HL-60/S4 treated with phorbol 12-myristate 13-acetate at 8.2 ng/mL for 4 days and 3 days (cell line): ENCODE measurements at regions not wholly inside any gene's neighbourhood (a gene's known extent, or its start where the extent isn't known, plus 50 kb on each side); places are given as distances from the start of the nearest gene placed in this dataset.

ENCODE experiments used
- in situ Hi-C: fragments of 300-500 bp; cut with MboI; formaldehyde crosslinking; loops from 2 replicates; pipeline ENCODE4 v1.15.0; 2022; ENCODE audit warnings: low sequenced_read_pairs

GRCh38 chr7:113487925-113488731 is 369.8 kb upstream of the SMIM30 start:
- in situ Hi-C loops, result no loop called here

- in situ Hi-C loops, result no loop called here
These were observed 368.2 kb upstream of the SMIM30 start for GRCh38 chr7:113486548-113486947.

DNA sequence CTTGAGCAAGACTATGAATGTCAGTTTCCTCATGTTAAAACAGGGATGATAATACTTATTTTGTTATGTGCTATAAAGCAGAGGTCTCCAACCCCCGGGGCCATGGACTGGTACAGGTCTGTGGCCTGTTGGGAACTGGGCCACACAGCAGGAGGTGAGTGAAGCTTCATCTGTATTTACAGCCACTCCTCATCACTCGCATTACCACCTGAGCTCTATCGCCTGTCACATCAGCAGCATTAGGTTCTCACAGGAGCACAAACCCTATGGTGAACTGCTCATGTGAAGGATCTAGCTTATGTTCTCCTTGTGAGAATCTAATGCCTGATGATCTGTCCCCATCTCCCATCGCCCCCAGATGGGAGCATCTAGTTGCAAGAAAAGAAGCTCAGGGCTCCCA is 365.3 kb upstream of the SMIM30 start:
- in situ Hi-C loops, result no loop called here

DNA sequence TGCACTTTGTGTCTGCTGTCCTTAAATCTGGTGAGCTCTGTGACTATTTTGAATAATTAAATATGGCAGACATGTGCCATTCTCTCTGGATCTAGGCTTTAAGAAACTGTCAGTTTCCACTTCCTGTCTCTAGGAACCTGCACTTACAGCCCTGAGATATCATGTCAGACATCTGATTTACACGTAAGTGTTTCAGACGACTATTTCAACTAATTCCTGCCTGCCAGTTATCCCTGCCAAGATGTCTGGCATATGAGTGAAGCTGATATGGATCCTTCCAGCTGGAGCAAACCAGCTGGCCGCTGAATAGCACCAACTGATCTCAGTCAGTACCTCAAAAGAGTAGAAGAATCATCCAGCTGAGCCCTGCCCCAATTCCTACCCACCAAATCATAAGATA is 362.2 kb upstream of the SMIM30 start:
- in situ Hi-C loops, result no loop called here

- in situ Hi-C loops, result no loop called here
These were observed 345.9 kb upstream of the SMIM30 start for GRCh38 chr7:113464096-113464855.

DNA sequence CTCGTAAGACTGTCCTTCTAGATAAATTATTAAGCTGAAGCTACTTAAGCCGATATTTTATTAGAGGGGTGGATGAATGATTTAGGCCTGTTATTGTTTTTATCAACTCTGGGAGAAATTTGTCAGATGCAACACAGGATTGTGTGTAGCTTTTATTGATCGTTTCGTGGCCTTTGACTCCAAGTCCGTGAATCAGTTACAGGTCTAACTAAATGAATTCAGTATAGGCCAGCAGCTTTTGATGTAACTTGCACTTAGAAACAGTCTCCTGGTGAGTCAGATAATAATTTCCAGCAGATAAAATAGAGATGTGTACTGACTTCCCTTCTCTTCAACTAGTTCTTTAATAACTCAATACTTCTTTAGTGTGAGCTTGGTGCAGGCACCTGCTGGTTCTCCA is 341.7 kb upstream of the SMIM30 start:
- in situ Hi-C loops, result no loop called here

GRCh38 chr7:113456533-113456932 is 338.2 kb upstream of the SMIM30 start:
- in situ Hi-C loops, result no loop called here

- in situ Hi-C loops, result no loop called here
These were observed 336.3 kb upstream of the SMIM30 start for GRCh38 chr7:113454597-113455169.

- in situ Hi-C loops, result no loop called here
These were observed 333.9 kb upstream of the SMIM30 start for GRCh38 chr7:113452245-113452644.

DNA sequence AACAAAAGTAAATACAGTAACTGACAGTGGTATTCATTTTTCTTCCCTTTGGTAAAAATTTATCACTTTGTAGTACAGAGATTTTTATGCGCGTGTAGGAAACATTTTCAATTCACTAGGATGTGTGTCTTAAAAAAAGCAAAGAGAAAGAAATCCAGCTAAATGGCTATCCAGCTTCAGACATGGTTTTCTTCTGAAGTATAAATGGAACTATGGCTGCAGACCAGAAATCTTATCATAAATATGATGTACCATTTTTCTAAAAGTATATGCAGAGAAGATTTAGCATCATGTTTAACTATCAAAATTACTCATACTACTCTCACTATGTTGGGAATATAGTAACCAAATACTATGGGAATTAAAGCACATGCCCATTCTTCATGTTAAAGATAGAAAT is 328.4 kb upstream of the SMIM30 start:
- in situ Hi-C loops, result no loop called here

GRCh38 chr7:113446391-113446790 is 328.0 kb upstream of the SMIM30 start:
- in situ Hi-C loops, result no loop called here

- in situ Hi-C loops, result no loop called here
These were observed 325.9 kb upstream of the SMIM30 start for GRCh38 chr7:113444261-113444660.

GRCh38 chr7:113440173-113440572 is 321.8 kb upstream of the SMIM30 start:
- in situ Hi-C loops, result no loop called here

GRCh38 chr7:113431406-113431805 is 313.1 kb upstream of the SMIM30 start:
- in situ Hi-C loops, result no loop called here

DNA sequence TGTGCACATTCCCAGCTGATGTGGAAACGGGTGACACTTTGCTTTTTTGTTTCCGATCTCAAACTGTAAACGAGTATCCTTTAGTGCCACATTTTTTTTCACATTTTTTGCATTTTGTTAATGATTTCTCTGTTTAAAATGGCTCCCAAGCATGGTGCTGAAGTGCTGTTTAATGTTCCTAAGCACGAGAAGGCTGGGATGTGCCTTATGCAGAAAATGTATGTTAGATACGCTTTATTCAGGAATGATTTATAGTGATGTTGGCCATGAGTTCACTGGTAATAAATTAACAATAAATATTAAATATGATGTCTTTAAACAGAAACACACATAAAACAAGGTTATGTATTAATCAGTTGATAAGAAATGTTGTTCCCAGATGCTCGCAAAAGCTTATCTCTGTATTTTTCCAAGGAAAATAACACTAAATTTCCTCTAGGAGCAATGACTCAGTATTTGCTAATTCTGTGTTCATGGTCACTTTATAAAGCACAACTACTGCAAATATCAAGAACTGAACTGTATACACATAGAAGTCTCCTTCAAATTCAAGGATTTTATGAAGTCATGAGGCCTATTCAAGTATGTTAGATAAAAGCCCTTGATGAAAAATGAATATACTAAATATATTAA is 305.9 kb upstream of the SMIM30 start:
- in situ Hi-C loops, result loop anchor here (25.0 kb wide), 2 partner anchors 412 to 887 kb away; no protein-coding TSS in a partner anchor

- in situ Hi-C loops, result loop anchor here (25.0 kb wide), 2 partner anchors 410 to 885 kb away; no protein-coding TSS in a partner anchor
These were observed 303.5 kb upstream of the SMIM30 start for GRCh38 chr7:113421696-113422330.

GRCh38 chr7:113414401-113415035 is 296.2 kb upstream of the SMIM30 start:
- in situ Hi-C loops, result loop anchor here (25.0 kb wide), 2 partner anchors 402 to 877 kb away; no protein-coding TSS in a partner anchor

- in situ Hi-C loops, result loop anchor here (25.0 kb wide), 2 partner anchors 400 to 875 kb away; no protein-coding TSS in a partner anchor
These were observed 294.1 kb upstream of the SMIM30 start for GRCh38 chr7:113412410-113412809.

- in situ Hi-C loops, result loop anchor here (25.0 kb wide), 2 partner anchors 398 to 873 kb away; no protein-coding TSS in a partner anchor
These were observed 292.4 kb upstream of the SMIM30 start for GRCh38 chr7:113410796-113411195.

DNA sequence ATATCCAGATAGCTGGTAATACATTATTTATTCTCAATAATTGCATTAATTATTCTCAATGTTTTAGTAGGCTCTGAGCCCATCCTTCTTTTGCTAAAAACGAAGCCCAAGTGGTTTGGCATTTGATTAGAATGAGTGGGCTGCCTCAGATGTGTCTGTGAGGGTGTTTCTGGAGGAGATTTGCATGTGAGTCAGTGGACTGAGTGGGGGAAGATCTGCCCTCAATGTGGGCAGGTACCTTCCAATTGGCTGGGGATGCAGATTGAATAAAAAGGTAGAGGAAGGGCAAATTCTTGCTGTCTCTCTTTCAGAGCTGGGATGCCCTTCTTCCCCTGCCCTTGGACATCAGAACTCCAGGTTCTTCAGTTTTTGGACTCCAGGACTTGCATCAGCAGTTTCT is 290.6 kb upstream of the SMIM30 start:
- in situ Hi-C loops, result loop anchor here (25.0 kb wide), 2 partner anchors 397 to 872 kb away; no protein-coding TSS in a partner anchor
